Activated CD4-positive, CD25-positive, alpha-beta regulatory T cell treated with anti-CD3 and anti-CD28 coated beads, Interleukin-2, amount 50 U/mL, for 24 hours (primary cell): ENCODE measurements at regions not wholly inside any gene's neighbourhood (a gene's known extent, or its start where the extent isn't known, plus 50 kb on each side); places are given as distances from the start of the nearest gene placed in this dataset.

Experiments
- ATAC-seq, 2 donors: fragments of 150-1000 bp; cut with Tn5 transposase; one replicate each; pipeline ENCODE4 v1.10.0; 2021; ENCODE audit warnings: mild to moderate bottlenecking in 1 of 2, moderate library complexity in 1 of 2

DNA sequence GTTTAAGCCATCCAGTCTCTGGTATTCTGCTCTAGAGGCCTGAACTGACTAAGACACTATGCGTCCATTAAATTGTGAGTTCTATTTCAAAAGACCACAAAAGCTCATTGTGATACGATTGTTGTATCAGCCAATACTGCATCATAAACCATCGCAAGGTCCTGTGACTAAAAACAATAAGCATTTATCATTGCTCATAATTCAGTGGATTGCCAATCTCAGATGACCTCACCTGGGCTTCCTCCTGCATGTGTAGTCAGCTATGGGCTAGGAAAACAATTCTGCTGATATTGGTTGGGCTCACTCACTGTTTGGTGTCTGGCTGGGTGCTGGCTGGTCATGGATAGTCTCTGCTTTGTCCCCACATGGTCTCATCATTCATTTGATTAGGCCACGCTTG, 592.7 kb upstream of the BTBD3 start:
- ATAC-seq: no peak

DNA sequence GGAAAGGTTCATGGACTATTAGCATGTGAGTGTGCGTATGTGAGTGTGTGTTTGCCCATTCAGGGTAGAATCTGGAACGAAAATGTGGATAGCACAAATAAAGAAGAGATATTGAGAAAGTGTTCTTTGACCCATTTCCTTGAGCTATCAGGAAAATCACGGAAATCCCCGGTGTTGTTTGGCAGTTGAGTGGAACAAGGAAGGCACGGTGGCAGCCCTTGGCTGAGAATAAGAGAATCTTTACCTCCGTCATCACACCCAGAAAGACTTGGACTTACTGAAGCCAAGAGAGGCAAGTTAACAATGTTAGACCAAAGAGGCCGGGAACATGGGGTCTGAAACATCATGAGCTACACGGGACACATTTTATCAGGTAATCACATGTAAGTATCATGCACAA, 588.9 kb upstream of the BTBD3 start:
- ATAC-seq: no peak

DNA sequence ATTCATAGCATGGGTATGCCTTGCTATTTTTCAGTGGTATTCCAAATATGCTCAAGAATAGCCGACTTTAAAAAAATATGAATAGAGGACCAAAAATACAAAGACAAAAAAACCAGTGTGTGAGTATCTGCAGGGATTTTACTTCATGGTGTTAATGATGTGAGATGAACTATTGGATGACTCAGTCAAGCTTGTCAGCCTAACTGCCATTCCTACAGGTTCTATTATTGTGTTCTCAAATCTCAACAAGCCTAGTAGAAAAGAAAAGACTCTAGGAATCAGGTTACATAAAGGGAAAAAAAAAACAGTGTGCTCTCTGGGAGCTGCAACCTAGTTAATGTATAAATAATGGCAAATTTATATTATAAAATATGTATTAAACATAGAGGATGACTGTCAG, 588.4 kb upstream of the BTBD3 start:
- ATAC-seq: no peak

DNA sequence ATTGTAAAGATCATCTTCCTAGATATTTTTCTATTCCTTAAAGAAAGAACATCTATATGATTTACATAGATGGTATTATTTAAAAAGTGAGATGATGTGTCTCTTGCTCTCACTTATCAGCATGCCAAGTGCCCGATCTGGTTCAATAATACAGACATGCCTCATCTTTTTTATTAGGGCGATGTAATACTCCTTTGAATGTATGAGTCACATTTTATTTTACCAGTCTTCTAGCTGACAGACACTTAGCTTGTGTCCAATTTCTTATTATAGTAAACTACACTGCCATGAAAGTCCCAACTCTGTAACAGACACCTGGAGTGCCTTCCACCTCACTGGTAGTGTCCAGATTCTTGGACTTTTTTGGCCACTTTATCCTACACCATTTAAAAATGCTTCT, 586.6 kb upstream of the BTBD3 start:
- no peak for ATAC-seq

DNA sequence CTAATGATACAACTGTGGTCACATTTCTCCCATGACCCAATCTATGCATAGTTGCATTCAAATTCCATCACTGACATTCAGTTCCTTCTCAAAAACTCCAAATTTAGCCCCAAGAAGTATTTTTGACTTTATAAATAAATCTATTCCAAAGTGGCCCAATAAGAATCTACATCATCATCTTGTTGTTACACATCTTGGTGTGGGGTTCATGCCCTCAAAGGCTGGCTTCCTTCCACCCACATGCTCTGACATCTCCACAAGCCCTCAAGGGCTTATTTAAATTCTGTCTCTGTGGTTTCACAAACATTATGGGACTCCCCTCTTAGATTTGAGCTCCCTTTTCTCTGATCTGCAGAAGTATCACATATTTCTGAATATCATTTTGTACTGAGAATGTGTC, 585.3 kb upstream of the BTBD3 start:
- ATAC-seq: no peak

DNA sequence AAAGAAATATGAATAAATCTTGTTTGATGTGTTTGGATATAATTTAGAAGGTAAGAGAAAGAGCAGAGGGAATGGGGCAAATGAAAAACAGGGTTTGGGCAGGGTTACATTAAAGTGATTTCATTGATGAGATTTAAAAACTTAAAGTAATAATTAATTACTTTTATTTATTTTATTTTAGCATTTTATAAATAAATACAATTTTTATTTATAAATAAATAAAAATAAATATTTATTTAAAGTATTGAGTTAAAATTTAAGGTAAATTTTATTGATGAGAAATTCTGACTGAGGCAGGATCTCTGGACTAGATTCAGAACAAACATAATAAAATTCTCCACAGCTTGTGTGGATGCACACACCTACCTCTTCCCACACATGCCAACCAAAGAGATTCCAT, 584.1 kb upstream of the BTBD3 start:
- ATAC-seq: no peak

DNA sequence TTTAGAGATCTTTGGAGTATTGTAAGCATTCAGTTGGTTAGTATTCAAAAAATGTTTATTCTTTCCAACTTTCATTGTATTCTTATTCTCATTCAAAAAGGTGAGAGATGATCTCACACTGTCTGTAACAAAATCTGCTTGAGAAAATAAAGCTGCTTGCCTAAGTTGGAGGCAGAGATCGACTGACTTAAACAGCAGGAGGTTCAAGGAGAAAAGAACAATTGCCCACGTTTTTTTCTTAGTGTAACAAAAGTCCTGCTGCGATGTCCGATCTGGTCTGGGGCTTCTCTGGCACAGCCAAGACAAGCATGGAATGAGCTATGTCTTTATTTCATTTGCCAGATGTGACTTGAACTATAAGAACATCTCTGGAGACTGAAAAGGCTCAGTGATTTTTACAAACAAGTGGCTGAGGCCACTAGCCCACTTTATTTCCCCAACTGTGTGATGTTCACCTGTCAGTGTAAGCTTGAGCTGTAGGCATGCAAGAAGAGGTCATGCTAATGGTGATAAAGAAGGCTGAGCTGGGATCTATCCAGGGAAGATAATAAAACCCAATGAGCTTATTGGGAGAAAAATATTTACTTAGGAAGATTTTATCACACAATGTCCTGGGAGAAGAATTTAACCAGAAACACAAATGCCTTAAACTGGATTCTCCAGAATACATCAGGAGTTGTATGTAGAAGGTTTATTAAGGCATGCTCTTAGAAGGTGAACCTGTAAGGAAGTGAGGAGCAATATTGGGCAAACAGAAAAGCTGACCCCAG, 580.1 kb upstream of the BTBD3 start:
- no peak for ATAC-seq

DNA sequence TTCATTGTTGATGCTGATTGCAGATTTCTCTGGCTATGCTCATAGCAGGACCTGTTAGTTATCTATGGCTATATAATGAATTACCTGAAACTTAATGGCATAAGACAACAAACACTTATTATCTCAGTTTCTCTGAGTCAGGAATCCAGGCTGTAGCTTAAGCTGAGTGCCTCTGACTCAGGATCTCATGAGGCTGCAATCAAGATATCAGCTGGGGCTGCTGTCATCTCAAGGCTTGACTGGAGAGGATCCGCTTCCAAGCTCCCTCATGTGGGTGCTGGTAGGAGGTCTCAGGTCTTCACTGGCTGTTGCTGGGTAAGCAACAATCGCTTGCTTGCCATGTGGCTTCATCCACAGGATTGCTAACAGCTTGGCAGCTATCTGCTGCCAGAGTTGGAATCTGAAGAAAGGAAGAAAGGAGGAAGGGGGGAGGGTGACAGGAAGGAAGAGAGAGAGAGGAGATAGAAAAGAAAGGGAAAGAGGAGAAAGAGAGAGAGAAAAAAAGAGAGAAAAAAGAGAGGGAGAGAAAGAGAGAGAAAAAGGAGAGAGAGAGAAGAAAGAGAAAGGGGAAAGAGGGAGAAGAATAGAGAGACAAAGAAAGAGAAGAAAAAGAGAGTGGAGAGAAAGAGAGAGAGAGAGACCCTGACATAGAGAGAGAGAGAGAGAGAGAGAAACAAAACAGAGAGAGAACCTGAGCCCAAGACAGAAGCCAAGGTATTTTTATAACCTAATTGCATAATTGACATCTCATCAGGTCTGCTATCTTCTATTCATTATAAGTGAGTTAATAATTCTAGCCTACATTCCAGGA, 579.0 kb upstream of the BTBD3 start:
- no peak for ATAC-seq

DNA sequence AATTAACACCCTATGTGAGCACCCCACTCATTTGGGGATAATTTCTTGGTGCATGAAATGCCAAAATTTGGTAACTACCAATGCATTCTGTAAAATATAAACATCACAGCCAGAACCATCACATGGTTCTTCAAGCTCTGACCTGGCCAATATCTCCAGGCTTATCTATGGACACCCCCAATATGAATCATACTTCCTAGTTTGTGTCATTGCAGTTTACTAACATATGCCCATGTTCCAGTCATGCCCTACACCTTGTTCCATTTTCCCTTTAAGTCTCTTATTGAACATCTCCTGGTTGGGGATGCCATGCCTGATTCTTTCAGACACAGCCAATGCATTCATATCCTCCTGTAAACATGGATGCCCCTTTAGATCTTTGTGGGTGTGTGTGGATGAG, 572.8 kb upstream of the BTBD3 start:
- ATAC-seq: no peak

DNA sequence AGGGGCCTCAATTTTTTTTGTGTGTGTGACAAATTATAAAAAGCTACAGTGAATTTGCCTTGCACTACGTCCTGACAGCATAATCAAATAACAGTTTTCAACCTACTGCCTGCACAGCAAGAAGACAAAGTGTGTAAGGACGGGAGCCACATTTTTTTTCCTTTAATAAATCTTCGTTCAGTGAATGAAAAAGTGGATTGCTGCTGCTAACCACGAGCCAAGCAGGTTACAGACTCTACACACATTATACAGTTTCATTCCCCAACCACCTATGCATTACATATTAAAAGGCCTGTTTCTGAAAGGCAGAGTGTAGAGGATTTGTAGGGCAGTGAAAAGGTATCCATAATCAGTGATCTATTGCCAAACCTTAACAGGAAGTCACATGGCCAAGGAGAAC, 570.0 kb upstream of the BTBD3 start:
- ATAC-seq: no peak

DNA sequence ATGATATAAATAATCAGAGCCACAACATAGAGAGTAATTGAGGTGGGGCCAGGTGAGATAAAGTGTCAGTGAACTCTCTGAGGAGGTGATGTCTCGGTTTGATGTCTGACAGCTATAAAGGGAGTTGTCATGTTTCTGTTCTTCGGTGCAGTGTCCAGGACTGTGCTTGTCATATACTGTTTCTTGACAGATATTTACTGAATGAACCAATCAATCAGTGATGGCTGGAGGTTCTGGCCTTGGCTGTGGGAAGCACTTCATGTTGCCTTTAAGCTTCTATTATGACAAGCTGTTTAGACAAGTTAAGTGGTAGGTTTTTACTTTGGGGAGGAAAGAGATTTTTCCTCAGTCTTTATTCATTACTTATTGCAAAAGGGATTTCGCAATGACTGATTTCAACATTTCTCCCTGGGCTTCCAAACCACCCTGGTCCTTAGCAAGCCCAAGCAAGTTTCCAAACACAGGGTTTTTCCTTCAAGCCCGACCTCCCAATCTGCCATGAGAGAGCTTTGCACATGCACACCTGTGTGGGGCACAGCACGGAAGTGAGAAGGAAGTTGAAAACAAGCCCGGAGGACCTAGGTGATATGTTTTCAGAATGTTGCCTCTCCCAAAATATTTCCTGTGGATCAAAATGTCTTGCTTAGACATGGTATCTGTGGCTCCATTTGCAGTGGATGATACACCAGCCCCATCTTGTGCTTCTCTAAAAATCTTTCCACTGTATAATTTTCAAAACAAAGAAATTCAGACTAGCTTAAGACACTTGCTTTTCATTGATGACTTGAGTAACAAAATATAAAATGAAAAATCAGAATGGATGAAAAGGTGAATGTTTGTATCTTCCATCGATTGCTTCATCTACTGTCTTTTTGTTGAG, 567.3 kb upstream of the BTBD3 start:
- no peak for ATAC-seq

DNA sequence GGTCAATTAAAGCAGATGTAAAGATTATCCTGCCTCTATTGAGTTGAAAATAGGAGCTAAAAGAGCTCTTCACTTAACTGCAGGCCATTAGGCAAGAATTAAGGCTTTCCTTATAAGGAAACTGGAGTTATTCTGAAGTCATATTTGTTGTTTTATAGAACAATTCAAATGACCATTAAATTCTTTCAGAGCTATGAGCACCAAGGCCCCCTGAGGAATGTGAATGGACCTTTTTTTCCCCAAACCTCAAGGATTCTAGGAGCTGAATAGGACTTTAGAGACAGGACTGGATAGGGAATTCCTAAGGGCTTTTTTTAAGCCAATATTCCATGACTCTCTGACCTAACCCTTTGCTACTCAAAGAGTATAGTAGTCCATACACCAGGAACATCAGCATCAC, 565.7 kb upstream of the BTBD3 start:
- no peak for ATAC-seq

DNA sequence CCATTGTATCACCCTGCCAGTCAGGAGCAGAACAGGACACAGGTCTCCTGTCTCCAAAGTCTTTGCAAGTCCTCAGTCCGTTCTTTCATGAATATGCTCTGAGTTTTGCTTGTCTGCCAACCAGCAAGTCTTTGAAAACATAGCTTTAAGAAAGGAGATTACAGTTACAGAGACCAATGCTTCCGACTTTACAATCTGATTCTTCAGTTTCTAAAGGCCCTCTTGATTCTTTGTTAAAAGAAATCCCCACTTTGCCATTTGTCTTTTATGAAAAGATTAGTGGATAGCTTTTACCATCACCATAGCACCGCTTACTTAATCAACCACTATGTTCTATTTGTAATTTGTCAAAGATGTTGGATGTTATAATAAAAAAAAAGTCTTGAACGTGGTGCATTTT, 562.8 kb upstream of the BTBD3 start:
- ATAC-seq: no peak

DNA sequence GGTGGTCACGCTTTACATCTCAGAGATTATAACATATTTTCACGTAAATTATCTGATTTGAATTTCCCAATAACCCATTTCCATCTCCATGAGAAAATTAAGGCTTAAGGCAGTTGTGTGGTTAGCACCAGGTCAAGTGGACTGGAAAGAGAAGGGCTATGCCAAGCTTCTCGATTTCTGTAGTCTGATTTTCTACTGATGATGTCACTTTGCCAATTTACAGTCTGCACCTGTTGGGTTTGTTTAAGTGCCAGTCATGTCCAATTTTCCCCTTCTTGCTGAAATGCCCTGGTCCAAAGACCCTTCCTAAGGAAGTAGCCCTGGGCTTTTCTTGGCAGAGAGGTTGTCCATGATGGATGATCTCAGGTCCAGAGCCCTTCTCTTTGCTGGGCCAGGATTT, 562.3 kb upstream of the BTBD3 start:
- no peak for ATAC-seq

DNA sequence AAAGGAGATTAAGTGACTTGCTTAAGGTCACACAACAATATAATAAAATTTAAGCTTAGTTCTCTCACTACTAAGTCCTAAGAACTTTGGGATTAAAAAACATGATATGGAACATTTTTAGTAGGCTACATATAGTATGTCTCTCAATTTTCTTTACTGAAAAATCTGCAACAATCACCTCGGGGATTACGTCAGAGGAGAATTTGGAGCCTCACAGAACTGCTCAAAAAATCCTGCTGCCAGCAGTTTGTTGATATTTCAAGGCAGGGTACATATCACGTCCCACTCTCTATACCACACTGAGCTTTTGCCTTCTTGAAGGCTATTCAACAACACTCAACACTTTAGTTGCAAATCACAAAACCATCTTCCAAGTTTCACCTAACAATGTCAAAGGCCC, 561.6 kb upstream of the BTBD3 start:
- ATAC-seq: no peak

DNA sequence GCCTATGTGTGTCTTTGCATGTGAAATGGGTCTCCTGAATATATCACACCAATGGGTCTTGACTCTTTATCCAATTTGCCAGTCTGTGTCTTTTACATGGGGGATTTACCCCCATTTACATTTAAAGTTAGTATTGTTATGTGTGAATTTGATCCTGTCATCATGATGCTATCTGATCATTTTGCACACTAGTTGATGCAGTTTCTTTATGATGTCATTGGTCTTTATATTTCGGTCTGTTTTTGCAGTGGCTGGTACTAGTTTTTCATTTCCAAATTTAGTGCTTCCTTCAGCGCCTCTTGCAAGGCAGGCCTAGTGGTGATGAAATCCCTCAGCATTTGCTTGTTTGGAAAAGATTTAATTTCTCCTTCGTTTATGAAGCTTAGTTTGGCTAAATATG, 555.2 kb upstream of the BTBD3 start:
- ATAC-seq: no peak

DNA sequence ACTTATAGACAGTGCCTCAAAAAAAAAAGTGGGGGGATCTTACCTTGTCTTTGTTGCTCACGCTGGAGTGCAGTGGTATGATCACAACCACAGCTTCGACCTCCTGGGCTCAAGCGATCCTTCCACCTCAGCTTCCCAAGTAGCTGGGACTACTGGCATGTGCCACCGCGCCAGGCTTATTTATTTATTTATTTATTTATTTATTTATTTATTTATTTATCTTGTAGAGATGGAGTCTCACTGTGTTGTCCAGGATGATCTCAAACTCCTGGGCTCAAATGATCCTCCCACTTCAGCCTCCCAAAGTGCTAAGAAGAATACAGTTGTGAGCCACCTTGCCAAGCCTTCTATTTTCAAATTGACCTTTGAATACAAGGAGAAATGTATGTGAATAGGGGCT, 553.0 kb upstream of the BTBD3 start:
- ATAC-seq: no peak

DNA sequence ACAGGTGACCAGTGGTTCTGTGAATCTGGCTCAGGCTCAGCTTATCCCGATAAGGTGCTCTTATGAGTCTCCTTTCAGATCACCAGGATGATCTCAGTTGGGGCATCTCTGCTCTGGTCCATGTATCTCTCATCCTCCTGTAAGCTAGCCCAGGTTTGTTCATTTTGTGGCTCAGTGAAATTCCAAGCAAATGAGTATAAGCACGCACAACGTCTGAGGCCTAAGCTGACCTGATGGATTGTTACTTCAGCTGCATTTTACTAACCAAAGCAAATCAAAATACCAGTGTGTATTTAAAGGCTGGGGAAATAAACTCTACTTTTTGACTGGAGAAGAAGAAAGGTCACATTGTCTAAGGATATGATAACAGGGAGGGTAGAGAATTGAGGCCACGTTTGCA, 551.0 kb upstream of the BTBD3 start:
- ATAC-seq: no peak

DNA sequence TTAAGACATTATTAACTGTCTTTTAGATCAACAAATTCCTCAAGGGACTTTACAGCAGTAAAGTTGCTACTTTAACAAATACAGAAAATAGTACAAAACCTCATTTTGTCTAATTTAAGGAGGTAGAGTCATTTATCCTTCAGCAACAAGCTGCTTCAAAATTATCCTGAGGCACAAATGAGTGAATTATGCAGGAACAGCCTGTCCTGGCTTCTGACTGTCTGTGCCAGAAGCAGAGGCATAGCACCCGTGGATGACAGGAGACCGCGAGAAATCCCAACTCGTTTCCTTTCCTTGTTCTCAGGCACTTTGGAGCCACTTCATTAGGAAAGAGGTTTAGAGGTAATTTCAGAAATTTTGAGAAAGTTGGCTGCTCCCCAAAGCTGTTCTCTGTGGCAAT, 549.2 kb upstream of the BTBD3 start:
- ATAC-seq: no peak

DNA sequence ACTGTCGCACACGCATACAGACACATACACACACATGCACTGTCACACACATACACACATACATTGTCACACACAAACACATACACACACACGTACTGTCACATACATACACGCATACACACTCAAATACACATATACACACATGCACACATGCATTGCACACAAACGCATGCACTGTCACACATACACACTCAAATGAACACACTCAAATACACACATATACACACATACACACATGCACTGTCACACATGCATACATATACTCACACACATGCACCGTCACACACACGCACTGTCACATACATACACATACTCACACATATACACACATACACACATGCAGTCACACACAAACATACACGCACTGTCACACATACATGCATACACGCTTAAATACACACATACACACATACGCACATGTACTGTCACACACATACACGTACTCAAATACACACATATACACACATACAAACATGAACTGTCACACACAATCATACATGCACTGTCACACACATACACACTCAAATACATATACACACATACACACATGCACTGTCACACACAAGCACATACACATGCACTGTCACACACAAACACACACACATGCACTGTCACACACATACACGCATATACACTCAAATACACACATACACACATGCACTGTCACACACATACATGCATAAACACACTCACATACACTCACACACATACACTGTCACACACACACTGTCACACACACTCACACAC, 548.6 kb upstream of the BTBD3 start:
- no peak for ATAC-seq

DNA sequence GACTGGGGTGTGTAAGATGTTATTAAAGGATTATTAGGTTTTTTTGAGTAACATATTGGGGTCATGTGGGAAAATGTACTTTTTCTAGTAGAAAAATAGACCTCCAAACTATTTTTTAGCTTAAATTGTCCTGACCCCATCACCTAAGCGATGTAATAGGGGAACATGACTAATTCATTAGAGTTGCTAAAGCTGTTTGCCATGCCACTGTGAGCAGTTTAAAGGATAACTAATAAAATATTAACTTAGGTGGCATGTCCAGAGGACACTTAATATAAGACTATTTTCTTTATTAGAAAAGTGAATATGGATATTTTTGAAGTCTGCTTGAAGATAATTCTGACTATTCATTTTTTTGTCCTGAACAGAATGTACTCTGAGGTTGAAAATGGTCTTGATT, 545.9 kb upstream of the BTBD3 start:
- ATAC-seq: no peak

DNA sequence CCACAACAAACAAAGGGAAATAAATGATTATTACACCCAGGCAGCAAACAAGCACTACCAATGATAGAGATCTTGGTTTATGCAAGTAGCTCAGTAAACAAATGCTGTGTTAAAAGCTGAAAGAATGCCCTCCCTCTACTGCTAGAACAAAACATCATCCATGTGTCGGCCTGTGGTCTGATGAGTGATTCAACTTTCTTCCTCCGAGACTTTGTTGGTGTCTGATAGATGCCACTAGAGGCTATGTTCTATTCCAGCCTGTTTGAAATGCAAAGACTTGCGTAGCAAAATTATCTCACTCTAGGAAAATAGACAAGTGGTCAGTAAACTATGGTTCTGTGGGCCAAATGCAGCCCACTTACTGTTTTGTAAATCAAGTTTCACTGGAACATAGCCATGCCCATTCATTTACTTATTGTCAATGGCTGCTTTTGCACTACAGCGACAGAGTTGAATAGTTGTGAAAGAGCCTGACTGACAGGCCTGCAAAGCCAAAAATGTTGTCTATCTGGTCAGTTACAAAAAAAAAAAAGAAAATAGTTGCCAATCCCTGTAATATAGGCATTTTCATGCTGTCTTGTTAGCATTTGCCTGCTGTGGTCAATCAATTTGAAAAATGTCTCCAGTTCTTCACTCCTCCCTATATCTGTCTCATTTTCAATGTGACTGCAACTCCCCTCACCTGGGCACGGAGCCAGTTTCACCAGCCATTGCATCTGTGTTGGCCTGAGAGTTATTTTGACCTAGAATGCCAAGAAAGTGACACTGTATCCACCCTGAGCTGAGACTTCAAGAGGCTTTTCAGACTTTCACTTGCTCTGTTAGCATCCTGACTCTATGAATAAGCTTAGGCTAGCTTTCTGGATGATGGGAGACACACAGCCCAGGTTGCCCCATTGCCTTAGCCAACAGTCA, 544.6 kb upstream of the BTBD3 start:
- ATAC-seq: no peak
